Adrenal gland (tissue), 9 donors: ENCODE measurements at regions not wholly inside any gene's neighbourhood (a gene's known extent, or its start where the extent isn't known, plus 50 kb on each side); places are given as distances from the start of the nearest gene placed in this dataset.

Source experiments
- DNase-seq, 7 donors: peaks; one replicate each; pipeline ENCODE4 v3.0.0-alpha.2; 2019 to 2020
- H3K27ac ChIP-seq, 5 donors: fragments of 200-600 bp; sonication (generic) in 4 of 5; 1 replicate in 3 of 5; 2 replicates in 2 of 5; pipeline versions ENCODE4 v1.5.1 to v1.8.0; 2016 to 2020; ENCODE audit warnings: mild to moderate bottlenecking in 1 of 5
- H3K27me3 ChIP-seq: fragments of 200-600 bp; 2 replicates; pipeline ENCODE4 v1.8.0; 2021
- H3K36me3 ChIP-seq, 2 donors: fragments of 200-600 bp; replicated peaks in 1 of 2; 1 replicate in 1 of 2; 2 replicates in 1 of 2; pipeline versions ENCODE4 v1.5.1 to v1.8.0; 2018 to 2022
- H3K4me1 ChIP-seq, 2 donors: fragments of 200-600 bp; replicated peaks in 1 of 2; 1 replicate in 1 of 2; 2 replicates in 1 of 2; pipeline versions ENCODE4 v1.5.1 to v1.8.0; 2018 to 2021
- H3K4me3 ChIP-seq, 4 donors: fragments of 200-600 bp; sonication (generic) in 3 of 4; one replicate each; pipeline ENCODE4 v1.5.1; 2016 to 2018
- H3K9me3 ChIP-seq, 3 donors: fragments of 200-600 bp; sonication (generic) in 1 of 3; replicated peaks in 1 of 3; 1 replicate in 2 of 3; 2 replicates in 1 of 3; pipeline versions ENCODE4 v1.5.1 to v1.8.0; 2016 to 2021
- CTCF ChIP-seq, 6 experiments: fragments of 450-650 bp in 4 of 6; fragments of 200-600 bp in 2 of 6; sonication (generic) in 1 of 6; IDR thresholded peaks; 1 replicate in 5 of 6; 2 replicates in 1 of 6; pipeline versions ENCODE4 v1.5.1 to v1.8.0; 2016 to 2021; ENCODE audit warnings: antibody characterized with exemption in 6 of 6, mild to moderate bottlenecking in 2 of 6, moderate library complexity in 1 of 6
- POLR2A ChIP-seq, 2 donors: fragments of 450-650 bp; IDR thresholded peaks; one replicate each; pipeline ENCODE4 v1.6.1; 2017; ENCODE audit warnings: antibody characterized with exemption in 2 of 2, mild to moderate bottlenecking in 2 of 2, moderate library complexity in 1 of 2
- WGBS, 4 donors: extraction: QIAGEN DNeasy Blood & Tissue Kit in 2 of 4; methylation state at CpG; one replicate each; pipeline versions ENCODE4 v1.1.5 to v1.1.7; 2013 to 2017; 5-methylcytosine and 5-hydroxymethylcytosine counted together
- intact Hi-C, 2 donors: fragments of 100-400 bp; cut with DNase I; formaldehyde crosslinking; loops; one replicate each; pipeline versions ENCODE4 v1.14.1 to v1.15.0; 2022 to 2023
- donor health status: healthy with polysubstance abuse.
- donor health status: Bipolar disorder and iron deficiency.
- donor health status: DM: yes; HTN: yes; CAD: no.
- donor health status: DM: no; HTN: no; CAD: no.
- donor health status: DM: no; HTN: no; CAD: no.

GRCh38 chr1:106986603-106987002, 69.9 kb upstream of the PRMT6 start:
- no peak for DNase-seq
- Histone ChIP-seq H3K36me3 (no peaks in the 10 kb centered on the region), H3K4me3 (no peak overlapping the region), H3K9me3 (no peaks in the 10 kb centered on the region), H3K27me3 (no peaks in the 10 kb centered on the region), H3K4me1 (no peaks in the 10 kb centered on the region), H3K27ac (no peak overlapping the region)
- no peak for TF ChIP-seq CTCF (IDR thresholded peaks at IDR 0.05)
- TF ChIP-seq POLR2A (IDR thresholded peaks at IDR 0.05), result no peak
- intact Hi-C loops, result no loop called here

GRCh38 chr1:106995970-106996369, 60.5 kb upstream of the PRMT6 start:
- Histone ChIP-seq H3K4me1 (no peaks in the 10 kb centered on the region), H3K36me3 (no peaks in the 10 kb centered on the region), H3K9me3 (no peaks in the 10 kb centered on the region), H3K27me3 (no peaks in the 10 kb centered on the region), H3K4me3 (no peak overlapping the region), H3K27ac (no peak overlapping the region)
- DNase-seq, result no peak
- intact Hi-C loops, result no loop called here
- TF ChIP-seq POLR2A (IDR thresholded peaks at IDR 0.05), result no peak
- TF ChIP-seq CTCF (IDR thresholded peaks at IDR 0.05), result no peak

- H3K27me3 ChIP-seq, result no peaks in the 10 kb centered on the region
- TF ChIP-seq POLR2A (IDR thresholded peaks at IDR 0.05) (no peak), CTCF (IDR thresholded peaks at IDR 0.05) (no peak)
- no peaks in the 10 kb centered on the region for H3K9me3 ChIP-seq
- intact Hi-C loops, result no loop called here
- no peak overlapping the region for H3K4me3 ChIP-seq
- no peak for DNase-seq
- WGBS, 4 donors, result 55 to 80% (median 67%) methylated on average over 3 of the region's 3 CpGs
- H3K4me1 ChIP-seq, result no peaks in the 10 kb centered on the region
- no peaks in the 10 kb centered on the region for H3K36me3 ChIP-seq
- H3K27ac ChIP-seq, result no peak overlapping the region
Observed at GRCh38 chr1:106998431-106999002, 58.0 kb upstream of the PRMT6 start.

- no peak overlapping the region for H3K4me3 ChIP-seq
- 34 to 63% (median 57%) methylated on average over 2 of the region's 2 CpGs for WGBS, 4 donors
- H3K27ac ChIP-seq, result no peak overlapping the region
- no peak for DNase-seq
- H3K9me3 ChIP-seq, result no peaks in the 10 kb centered on the region
- H3K36me3 ChIP-seq, result no peaks in the 10 kb centered on the region
- TF ChIP-seq POLR2A (IDR thresholded peaks at IDR 0.05) (no peak), CTCF (IDR thresholded peaks at IDR 0.05) (no peak)
- intact Hi-C loops, result no loop called here
- no peaks in the 10 kb centered on the region for H3K4me1 ChIP-seq
- H3K27me3 ChIP-seq, result no peaks in the 10 kb centered on the region
Observed at GRCh38 chr1:107000902-107001301, 55.6 kb upstream of the PRMT6 start.
